T-helper 9 cell (primary cell): ENCODE measurements at regions not wholly inside any gene's neighbourhood (a gene's known extent, or its start where the extent isn't known, plus 50 kb on each side); places are given as distances from the start of the nearest gene placed in this dataset.
"Not testable (repeated sequence)": the region's sequence is repeated elsewhere in the genome, so short reads cannot be mapped to it uniquely, and the experiment has no call there.

Experiments
- DNase-seq: peaks from one replicate; pipeline ENCODE4 v3.0.0-alpha.2; 2020

DNA sequence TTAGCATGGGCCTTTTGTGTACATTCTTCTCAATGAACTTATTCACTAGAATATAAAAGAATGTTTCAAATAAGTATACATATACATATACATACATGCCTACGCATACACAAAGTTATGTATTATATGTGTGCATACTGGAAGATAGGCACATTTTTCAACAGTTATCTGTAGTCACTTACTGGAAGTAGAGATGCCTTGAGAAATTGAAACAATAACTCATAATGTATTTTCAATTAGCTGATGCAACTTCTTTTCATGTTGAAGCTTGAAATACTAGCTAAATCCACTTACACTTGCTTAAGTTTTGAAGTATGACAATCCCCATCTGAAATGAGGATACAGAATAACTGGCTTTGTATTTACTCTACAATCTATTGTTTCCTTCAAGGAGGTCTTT, 469.0 kb upstream of the PTGER4 start:
- DNase-seq: no peak

DNA sequence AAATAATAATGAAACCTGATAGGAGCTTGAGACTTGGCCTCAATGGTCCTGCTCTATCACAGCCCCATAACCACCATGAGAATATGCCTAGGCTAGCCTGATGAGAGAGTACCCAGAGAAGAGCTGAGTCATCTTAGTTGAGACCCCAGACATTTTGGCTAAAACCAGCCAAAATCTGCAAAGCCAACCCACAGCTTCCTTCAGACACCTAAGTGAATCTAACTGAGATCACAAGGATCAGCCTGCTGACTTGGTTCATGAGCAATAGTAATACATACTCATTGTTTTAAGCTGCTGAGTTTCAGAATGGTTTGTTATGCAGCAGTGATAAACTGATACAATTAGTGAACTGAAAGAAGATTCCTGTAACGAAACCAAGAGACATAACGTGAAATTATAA, 473.7 kb upstream of the PTGER4 start:
- DNase-seq: no peak

DNA sequence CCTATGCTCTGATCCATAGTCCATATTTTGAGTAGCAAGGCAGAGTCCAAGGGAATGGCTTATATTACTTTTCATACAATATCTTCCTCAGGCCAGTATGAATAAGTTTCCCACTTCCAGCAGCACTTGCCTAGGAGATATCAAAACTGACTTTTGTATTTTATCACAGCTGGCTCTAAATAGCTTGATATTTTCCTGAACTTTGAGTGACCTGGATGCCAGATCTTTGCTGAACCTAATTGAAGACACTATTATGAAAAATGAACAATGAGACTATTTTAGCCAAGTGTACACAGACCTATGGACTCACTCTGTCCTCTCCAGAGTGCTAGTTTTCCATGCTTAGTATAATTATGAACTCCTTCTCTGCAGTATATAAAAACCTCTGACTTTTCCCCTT, 475.6 kb upstream of the PTGER4 start:
- DNase-seq: no peak

DNA sequence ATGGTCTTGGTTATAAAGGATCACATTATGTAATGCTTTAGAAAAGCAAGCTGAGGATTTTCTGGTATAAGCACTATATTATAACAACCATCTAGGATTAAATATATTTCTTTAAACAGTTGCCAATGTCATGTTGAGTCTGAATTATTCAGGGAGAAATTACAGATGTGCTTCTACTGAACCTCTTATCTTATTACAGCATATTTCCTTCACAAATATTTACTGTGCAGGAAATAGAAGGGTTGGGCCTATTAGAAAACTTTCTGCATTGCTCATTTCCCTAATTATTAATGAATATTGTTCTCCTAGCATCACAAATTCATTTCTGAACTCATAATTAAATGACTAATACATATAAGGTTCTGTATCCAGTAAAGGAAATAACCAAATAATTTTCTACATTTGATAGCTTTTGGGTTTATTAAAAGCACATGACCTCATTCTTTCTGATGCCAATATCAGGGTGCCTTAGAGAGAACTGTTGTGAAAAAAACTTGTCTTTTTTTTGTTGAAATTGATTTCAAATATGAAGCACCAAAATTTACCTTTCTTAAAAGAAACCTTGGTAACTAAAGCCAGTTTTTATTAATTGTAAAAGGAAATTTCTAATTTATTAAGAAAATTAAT, 476.8 kb upstream of the PTGER4 start:
- no peak for DNase-seq

DNA sequence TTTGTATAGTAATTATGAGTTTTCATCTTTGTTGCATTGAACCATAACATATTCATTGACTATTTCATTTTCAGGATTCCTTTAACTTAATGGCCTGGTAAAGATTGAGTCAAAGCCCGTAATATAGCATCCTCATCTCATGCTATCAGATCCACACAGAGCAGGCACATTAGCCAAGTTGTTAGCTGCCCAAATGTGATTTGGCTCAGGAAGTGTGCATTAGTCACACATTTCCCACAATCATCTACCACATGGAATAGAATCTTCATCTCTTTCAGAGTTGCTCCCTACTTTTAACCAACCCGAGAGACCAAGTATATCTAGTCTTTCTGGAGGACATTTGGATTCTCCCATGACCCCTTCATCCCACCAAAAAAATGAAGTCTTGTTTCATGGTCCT, 481.0 kb upstream of the PTGER4 start:
- DNase-seq: no peak

DNA sequence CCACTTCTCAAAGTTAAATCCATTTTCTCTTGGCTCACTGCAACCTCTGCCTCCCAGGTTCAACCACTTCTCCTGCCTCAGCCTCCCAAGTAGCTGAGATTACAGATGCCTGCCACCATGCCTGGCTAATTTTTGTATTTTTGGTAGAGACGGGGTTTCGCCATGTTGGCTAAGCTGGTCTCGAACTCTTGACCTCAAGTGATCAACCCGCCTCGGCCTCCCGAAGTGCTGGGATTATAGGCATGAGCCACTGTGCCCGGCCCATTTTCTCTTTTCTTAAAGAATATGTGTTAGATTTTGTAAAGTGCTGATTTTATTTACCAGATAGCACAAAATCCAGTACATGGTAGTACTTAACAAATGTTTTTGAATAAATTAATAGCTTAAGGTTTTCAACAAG, 484.1 kb upstream of the PTGER4 start:
- DNase-seq: not testable (repeated sequence)

DNA sequence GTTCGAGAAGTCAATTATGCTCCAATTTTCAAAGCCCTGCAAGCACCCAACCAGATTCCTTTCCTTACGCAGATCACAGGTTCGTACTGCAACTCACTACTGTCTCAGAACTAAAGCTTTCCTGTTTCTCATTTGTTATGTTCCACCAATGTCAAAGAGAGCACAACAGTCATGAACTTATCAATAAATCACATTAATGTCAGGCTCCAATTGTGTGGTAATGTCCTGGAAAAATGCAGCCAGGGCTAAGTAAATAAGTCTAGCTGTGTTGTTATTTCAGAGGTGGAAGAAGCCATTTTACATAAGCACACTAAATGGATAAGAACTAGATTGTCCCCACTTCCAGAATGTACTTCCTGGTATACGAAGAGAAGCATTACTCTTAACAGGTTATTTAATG, 488.6 kb upstream of the PTGER4 start:
- no peak for DNase-seq

DNA sequence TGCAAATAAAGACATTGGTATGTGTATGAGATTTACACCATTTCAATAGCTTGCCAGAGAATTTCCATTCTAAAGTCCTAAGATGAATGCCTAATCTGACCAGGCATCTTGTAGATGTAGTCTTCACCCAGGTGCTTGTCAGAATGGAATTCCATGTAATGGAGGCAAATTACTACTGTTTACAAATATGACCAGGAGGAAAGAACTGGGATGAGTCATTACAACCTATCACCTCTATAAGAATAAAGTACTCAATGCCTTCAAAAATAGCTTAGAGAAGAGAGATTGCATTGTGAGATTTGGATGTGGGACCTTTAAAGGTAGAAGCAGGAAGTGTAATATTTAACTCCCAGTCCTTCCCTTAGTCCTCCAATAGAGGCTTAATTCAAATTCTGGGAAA, 507.0 kb upstream of the PTGER4 start:
- no peak for DNase-seq

DNA sequence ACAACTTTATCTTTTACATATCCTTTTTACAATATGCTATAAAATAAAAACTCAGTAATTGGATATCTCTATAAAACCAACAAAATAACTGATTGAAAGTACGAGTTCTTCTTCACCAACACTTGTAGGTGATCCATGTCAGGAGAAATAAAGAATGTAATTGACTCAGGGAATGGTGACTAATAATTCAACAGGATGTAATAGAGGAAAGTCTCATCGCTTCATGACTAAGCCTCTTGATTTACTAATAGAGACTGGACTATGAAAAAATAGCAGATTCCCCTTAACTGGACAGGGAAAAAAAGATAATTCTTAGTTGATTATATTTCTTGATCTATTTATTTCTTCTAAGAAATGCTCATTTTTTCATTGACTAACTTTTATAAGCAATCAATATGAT, 507.7 kb upstream of the PTGER4 start:
- no peak for DNase-seq

DNA sequence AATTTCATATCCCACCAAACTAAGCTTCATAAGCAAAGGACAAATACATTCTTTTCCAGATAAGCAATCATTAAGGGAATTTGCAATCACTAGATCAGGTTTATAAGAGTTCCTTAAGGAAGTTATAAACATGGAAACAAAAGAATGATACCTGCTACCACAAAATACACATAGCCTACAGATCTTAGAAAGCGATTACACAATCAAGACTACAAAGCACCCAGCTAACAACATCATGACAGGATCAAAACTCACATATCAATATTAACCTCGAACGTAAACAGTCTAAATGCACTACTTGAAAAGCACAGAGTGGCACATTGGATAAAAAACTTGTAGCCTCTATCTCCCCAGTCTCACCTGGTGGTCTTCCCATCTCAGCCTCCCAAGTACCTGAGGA, 512.4 kb upstream of the PTGER4 start:
- DNase-seq: no peak

DNA sequence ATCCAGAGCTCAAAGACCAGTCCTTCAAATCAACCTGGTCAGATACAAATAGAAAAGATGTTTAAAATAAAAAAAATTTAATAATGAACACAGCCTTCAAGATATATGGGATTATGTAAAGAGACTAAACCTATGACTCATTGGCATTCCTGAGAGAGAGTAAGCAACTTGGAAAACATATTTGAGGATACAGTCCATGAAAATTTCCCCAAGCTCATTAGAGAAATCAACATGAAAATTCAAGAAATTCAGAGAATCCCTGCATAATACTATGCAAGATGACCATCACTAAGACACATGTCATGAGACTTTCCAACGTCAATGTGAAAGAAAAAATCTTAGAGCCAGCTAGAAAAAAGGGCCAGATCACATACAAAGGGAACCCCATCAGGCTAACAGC, 512.9 kb upstream of the PTGER4 start:
- DNase-seq: no peak

DNA sequence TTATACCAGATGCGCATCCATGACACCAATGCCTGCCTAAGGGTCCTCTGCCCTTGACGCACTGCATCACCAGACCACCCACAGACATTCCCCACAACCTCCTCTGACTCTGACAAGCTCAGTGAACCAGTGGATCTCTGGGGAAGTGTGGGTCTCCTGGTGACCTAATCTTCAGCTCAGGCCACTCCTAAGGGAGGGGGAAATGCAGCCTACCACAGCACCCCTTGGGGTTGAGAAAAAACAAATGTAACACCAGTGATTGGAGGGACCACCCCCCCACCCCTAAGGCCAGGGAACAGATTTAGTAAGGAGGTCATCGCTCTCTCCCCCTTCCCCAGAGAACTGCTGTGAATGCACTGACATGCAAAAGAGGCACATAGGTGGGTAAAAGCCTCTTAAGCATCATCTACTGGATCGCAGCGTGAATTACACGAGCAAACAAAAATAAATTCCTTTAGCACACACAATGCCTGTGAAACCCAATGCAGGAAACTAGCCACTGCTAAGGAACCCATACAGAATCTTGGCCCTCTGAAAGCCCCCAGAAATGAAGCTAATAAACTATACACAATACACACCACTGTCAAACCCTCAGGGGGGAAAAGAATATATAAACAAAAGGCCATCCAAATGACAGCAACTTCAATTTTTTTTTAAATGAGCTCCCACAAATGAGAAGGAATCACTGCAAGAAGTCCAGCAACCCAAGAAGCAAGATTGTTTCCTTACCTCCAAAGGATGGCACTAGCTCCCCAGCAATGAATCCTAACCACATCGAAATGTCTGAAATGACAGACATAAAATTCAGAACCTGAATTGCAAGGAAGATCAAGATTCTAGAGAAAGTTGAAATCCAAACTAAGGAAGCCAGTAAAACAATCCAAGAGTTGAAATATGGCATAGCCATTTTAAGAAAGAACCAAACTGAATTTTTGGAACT, 513.7 kb upstream of the PTGER4 start:
- no peak for DNase-seq

DNA sequence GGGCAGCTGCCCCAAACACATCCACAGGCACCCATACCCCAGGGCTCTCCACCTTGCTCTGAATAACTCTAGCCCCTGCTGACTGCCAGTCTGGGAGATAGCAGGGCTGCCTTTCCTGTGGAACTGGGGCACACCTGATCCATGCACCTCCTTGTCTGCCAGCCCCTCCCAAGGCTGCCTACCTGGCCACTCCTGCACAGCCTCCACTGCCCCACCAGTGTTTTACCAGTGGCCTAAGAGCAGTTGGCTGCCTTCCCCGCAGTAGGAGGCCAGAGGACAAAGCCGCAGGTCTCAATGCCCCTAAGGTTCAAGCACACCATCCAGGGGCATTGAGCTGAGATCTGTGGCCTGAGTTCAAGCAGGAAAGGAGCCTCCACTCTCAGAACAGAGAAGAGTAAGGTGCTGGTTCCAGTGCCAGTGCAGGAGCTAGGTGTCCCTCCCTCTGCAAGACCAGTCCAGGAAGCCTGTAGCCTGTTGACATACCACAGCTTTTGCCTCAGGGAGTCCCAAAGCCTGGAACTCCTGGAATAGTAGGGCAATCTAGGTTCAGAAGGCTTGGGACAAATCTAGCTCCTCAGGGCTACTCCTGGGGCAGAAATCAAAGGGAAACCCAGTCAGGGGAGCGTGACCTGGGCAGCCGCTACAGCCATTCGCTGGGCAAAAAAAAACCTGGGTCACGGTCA, 514.5 kb upstream of the PTGER4 start:
- DNase-seq: no peak

DNA sequence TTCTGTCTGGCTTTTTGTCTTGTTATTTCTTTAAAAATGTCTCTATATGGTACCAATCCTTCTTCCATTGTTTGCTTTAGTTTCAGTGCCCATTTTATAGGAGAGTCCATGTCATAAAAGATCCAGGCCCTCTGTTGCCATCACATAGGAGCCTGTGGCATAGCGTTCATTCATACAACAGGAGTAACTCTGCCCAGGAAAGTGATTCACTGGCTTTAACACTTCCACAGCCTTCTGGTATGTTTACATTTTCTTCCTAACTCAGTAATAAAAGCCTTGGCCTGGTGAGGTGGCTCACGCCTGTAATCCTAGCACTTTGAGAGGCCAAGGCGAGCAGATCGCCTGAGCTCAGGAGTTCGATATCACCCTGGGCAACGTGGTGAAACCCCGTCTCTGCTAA, 519.3 kb upstream of the PTGER4 start:
- DNase-seq: no peak

DNA sequence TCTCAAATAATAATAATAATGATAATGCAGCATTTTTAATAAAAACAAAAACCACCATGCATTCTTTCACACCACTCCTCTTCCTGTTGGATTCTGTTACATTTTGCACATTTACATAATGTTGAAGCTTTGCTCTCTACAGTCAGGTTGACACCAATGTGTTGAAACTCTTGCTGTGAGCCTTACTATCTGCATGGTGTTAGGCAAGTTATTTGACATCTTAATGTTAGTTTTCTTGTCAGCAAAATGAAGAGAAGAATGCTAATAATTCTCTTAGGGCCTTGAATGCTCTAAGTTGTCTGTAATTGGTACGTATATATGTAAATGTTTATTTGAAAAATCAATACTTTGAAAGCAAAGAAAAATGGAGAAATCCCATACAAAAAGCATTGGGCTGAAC, 525.5 kb upstream of the PTGER4 start:
- no peak for DNase-seq

DNA sequence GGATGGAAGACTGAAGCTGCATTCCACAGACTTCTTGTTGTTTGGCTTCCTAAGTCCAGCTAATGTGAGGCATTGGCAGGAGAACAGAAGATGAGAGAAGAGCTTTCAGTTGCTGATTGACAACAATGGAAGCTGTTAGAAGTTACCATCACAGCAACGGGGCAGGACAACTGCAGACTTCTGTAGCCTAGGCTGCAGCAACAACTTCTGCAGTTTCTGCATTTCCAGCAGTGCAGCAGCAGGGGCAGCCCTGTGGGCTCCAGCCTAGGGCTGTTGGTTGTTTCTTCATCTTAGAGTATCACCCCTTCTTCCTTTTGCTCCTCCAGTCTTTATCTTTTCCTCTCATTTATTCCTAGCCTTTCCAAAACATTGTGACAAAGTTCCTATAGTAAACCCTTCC, 528.8 kb upstream of the PTGER4 start:
- no peak for DNase-seq

DNA sequence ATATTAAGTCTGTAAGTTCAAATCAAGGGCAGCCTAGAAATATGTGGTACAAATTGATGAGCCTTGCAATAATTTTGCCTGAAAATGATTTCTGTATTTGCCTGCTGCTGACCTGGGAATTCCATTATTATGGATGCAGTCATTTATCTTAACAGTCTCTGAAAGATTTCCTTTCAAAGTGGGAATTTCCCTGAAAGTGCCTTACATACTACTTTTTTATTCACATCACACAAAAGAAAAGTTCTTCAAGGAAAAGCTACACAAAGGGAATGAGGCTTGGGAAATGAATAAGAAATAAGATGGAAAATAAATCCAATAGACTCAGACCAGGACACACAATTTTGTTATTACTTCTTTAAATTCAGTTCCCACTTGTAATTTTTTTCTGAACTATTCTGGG, 537.8 kb upstream of the PTGER4 start:
- no peak for DNase-seq

DNA sequence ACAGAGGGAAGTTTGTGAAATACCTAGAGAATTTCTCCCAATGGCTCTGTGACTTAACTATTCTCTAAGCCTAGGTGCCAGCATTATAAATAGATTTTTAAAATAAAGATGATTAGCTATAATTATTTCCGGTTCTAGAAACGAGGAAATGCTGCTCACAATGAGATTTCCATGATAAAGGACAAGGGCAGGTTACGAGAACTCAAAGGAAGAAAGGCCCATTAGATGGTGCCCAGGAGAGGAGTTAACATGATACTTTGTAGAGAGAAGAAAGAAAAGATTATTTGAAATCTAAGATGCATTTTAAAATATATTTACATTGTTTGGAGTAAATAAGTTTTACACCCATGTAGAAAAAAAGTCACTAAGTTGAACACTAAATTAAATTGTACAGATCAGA, 538.3 kb upstream of the PTGER4 start:
- no peak for DNase-seq

DNA sequence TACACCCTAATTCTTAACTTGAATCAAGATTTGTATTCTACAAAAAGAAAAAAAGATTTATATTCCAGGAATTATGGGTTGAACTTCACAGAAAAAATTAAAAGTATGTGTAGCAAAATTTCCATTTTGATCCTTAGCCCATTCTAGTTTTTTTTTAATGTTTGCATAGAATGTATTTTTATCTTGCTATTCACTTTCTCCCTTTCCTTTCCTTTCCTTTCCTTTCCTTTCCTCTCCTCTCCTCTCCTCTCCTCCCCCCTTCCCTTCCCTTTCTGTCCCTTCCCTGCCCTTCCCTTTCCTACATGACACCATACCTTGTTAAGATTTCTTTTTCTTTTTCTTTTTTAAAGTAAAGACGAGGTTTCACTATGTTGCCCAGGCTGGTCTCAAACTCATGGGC, 542.5 kb upstream of the PTGER4 start:
- no peak for DNase-seq

DNA sequence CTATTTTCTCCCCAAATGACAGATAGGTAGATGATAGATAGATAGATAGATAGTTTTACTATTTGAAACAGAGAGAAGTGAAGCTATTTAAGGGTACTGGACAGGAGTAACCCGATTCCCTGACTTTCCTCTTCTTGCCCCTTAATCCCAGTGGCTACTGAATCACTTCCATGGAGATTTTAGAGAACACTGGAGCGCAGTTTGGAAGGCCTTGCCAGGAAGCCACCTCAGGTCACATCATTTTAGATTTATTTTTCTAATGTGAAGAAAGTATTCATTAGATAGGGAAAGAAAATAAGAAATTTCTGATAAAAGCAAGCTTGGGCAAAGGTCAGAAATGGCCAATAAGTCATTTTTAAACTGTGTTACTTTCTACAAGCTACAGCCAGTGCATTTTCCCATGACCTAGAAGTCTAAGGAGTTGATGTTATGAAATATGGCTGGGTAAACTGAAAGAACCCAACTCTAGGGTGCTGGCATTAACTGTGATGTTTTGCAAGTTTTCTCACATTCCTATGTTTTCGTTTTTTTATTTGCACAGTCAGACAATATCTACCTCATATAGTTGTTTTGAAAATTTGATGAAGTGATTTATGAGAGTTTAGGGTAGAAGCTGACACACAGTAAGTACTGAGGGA, 544.7 kb upstream of the PTGER4 start:
- no peak for DNase-seq

DNA sequence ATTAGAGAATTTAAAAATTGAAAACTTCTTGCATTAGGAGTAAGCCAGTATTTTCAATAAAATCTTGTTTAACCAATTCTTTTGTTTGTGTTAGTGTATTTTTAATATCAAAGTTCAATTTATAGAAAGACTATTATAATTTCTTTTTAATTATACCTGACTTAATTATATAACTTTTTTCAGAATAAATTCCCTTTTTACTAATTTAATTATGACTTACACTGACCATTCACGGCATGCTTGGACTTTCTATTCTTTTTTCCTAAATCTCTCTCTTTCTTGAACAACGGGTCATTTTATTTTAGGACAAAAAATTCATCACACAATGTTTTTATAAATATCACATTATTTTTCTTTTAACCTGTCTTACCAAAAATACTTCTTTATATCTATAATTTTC, 555.3 kb upstream of the PTGER4 start:
- DNase-seq: no peak

DNA sequence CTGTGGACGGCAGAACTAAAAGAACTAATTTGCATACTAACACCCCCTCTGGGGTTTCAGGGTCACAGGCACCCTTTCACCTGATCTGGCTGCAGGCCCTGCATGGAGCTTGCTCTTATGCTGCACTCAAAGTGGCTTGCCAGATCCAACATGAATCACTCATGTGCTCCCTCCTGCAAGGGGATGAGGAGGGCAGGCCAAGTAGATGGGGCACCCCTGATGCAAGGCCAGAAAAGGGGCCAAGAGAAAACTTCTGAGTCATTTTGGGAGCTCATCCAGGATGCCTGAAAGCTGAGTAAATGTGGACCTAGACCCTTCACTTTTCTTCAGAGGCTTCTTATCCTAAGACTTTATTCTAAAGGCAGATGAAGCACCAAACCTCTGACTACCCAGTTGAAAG, 558.5 kb upstream of the PTGER4 start:
- DNase-seq: no peak

DNA sequence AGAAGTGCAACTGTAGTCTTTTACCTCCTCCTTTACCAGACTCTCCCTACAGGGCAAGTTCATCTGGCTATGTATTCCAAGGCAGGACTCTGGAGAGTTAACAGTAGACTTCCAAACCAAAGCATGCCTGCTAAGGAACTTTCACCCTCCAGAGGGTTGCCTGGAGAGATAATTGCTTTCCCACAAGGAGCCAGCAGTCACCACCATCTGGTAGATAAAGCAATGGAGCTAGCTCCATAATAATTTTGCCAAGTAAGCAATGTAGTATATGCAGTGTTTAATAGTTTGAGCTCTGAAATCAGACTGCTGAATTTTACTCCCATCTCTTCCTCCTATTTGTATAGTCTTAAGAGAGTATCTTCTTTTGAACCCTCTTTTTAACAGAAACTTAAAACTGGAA, 566.8 kb upstream of the PTGER4 start:
- DNase-seq: no peak

DNA sequence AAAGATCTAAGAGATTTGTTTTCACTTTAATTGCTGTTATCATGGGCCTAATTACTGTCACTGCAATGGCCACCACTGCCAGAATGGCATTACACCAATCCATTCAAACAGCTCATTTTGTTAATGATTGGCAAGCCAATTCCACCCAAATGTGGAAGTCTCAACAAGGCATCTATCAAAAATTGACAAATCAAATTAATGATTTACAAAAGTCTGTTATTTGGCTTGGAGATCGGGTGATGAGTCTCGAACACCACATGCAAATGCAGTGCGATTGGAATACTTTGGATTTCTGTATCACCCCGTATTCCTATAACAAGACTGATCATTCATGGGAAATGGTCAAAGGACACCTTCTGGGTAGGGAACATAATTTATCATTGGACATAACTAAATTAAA, 568.7 kb upstream of the PTGER4 start:
- DNase-seq: not testable (repeated sequence)
